CD1c-positive myeloid dendritic cell (primary cell): ENCODE measurements at regions not wholly inside any gene's neighbourhood (a gene's known extent, or its start where the extent isn't known, plus 50 kb on each side); places are given as distances from the start of the nearest gene placed in this dataset.

ENCODE experiments used
- DNase-seq: peaks from one replicate; pipeline ENCODE4 v3.0.0-alpha.2; 2016; ENCODE audit errors: extremely low spot score

DNA sequence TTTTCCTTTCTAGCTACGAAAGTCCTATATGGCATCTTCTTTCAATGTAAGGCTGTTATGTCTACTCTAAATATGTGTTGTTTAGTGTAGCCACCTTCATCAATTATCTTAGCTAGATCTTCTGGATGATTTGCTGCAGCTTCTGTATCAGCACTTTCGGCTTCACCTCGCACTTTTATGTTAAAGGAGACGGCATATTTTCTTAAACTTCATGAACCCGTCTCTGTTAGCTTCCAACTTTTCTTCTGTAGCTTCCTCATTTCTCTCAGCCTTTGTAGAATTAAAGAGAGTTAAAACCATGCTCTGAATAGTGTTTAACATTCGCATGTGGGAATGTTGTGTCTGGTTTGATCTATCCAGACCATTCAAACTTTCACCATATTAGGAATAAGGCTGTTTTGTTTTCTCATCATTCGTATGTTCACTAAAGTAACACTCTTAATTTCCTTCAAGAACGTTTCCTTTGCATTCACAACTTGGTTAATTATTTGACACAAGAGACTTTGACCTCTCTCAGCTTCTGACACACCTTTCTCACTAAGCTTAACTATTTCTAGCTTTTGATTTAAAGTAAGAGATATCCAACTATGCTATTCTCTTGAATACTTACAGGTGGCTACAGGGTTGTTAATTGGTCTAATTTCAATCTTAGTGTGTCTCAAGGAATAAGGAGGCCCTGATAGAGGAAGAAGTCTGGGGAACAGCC, 476.8 kb downstream of the GABRG1 start:
- DNase-seq: no peak

DNA sequence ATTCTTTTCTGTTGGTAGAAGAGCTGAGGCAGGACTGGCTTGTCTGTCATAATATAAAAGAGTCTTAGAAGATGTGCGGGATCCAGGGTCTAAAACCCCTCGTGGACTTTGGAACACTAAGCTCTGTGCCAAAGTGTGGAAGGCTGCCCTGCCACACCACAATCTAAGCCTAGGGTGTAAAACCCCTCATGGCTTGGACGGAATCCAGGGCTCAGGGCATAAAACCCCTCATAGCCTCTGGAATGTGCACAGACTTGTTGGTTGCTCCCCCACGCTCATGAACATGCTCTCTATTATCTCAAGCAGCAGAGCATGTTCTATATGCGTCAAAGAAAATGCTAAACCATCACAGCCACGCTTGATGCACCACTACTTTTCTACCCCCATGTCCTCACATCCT, 483.6 kb downstream of the GABRG1 start:
- DNase-seq: no peak

GRCh38 chr4:45638641-45639040, 485.2 kb downstream of the GABRG1 start:
- no peak for DNase-seq

GRCh38 chr4:45636175-45636574, 487.7 kb downstream of the GABRG1 start:
- DNase-seq: no peak

- no peak for DNase-seq
Measured at GRCh38 chr4:45629717-45630116, 494.1 kb downstream of the GABRG1 start.

DNA sequence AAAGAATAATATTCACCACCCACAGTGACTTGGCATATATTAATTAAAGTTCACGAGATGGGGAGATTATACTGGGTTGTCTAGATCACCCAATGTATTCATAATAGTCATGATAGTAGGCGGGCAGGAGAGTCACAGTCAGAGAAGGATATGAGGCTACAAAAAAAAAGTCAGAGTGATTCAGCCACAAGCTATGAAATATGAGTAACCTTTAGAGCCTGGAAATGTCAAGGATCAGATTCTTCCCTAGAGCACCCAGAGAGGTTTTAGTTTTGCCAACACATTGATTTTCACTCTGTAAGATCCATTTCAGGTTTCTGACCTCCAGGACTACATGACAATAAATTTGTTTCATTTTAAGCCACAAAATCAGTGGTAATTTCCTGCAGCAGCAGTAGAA, 501.9 kb downstream of the GABRG1 start:
- no peak for DNase-seq

- no peak for DNase-seq
Measured at GRCh38 chr4:45620808-45621207, 503.0 kb downstream of the GABRG1 start.

DNA sequence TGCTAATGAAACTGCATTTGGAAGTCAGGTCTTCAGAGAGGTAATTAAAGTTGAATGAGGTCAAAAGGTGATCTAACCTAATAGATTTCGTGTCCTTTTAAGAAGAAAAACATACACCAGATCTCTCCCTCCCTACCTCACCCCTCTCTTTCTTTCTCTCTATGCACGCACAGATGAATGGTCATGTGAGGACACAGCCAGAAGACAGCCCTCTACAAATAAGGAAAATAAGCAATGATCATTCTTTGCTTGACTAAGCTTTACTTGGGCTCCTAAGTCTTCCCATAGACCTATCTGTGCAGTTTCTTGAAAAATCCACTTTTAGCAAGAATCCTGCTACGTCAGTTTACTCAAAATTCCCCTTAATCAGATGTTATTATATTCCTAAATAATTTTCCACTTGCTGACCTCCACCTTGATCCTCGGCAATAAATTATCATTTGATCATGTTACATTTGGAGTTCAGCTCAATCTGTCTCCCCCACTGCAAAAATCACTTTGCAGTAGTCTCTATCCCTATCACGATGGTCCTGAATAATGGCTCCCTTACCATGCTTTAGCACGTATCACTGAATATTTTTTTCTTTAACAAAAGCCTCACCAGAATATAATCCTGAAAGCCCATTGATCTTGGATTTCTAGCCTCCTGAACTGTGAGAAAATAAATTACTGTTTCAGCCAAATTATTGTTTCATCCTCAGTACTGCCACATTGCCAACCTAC, 527.3 kb downstream of the GABRG1 start:
- no peak for DNase-seq

DNA sequence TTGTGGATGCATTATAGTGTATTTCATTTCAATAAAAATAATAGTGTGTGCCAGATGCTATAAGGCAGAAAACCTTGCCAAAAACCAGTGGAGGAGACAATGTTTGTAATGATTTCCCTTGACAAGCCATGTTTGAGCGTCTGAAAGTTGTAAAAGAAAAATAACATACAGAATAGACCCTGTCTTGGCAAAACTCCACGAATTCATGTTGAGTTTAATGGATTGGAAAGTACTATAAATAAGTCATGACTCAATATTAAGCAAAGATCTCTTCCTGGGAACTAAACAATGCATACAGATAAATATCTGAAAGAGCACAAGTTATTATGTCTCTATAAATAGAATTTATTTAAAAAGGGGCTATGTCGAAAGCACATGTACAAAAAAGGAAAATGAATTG, 543.5 kb downstream of the GABRG1 start:
- DNase-seq: no peak

DNA sequence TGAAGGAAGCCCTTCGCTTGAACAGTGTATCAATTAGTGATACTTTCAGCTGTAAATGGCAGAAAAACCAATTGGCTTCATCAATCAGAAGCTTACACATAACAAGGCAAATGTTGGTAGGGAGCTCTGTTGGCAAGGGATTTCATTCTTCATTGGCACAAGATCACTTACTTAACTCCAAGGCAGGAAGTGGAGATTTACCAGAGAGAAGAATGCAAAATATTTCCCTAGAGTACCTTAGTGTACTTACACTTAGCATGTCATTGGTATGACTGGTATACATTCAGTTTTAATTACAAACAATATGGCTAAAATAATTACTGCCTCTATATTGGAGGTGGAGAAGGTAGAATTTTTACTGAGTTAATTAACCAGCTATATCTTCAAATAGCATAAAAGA, 545.0 kb downstream of the GABRG1 start:
- no peak for DNase-seq

DNA sequence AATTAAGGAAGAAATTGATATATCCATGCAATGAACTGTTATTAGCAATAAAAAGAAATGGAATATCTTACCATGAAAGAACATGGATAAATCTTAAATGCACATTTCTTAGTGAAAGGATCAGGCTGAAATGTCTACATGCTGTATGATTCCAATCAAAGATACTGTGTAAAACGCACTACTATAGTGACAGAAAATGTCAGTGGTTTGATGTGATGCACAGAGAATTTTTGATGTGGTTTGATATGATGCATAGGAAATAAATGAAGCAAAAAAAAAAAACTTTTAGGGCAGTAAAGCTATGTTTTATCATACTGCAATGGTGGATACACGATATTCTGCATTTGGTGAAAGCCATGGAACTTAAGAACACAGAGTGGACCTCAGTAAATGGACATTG, 547.6 kb downstream of the GABRG1 start:
- DNase-seq: no peak

GRCh38 chr4:45569619-45570018, 554.2 kb downstream of the GABRG1 start:
- no peak for DNase-seq

GRCh38 chr4:45568694-45569093, 555.2 kb downstream of the GABRG1 start:
- DNase-seq: no peak

- no peak for DNase-seq
Measured at GRCh38 chr4:45566896-45567603, 556.8 kb downstream of the GABRG1 start.

DNA sequence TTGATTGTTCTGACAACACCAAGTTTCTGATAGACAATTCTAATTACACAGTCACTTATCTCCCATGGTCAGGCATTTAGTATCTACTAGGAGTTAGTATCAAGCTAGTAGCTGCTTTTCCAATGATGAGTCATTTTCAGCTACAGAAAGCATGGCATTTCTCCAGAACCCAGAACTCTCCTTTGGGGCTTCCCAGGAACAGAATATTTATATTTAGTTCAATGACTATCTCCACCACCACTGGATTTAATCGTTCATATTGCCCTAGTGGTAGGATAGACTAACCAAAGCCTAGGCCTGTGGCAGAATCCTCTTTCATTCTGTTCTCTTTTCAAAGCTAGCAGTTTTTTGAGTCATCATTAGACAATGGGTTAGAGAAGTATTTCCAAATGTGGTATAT, 569.4 kb downstream of the GABRG1 start:
- DNase-seq: no peak

DNA sequence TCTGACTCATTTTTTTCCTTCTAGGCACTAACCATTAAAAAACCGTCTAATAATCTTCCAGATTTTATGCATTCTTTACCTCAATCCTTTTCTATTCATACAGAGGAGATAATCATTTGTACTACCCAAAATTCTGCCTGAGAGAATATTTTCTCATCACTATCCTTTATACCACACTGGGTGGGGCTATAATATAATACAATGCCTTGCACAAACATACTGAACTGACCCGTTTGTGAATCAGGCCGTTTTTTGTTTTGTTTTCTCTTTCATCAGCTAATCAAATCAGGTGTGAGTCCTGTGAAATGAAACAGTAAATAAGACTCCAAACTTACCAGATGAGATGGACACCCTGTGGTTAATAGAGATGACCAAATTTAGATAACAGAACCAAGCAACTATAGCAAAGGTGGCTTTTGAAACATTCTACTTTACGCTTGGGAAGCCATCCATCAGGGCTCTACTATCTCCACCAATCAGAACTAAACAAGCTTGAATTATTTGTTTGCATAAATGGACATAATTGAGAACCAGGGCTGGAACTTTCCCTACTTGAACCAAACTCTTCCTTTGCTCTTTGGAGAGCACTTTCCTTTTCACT, 573.0 kb downstream of the GABRG1 start:
- DNase-seq: no peak

DNA sequence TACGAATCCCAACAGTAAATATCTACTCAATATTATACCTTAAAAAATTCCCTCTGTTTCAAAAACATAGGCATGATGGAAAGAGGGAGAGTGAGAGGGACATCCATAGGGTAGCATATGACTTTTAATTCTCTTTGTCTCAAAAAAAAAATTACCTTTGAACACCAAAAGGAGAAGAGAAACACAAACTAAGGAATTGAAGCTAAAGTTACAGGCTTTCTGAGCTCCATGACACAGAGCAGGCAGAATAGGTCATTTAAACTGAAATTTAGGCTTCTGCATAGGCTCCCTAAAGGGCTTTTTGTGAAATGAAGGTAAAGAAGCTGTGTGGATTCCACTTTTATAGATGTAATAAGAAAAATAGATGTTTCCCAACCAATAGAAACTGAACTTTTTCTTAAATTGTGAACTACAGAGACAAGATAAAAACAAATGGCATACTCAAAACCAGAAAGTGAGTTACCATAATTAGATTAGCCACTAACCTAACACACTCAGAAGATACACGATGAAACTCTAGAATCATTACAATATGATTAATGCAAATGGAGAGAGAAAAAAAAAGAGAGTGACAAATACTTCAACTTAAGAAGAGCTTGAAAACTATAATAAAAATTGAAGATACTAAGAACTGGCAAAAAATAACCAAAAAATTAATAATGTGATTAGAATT, 584.6 kb downstream of the GABRG1 start:
- DNase-seq: no peak

GRCh38 chr4:45530498-45530897, 593.4 kb downstream of the GABRG1 start:
- no peak for DNase-seq

DNA sequence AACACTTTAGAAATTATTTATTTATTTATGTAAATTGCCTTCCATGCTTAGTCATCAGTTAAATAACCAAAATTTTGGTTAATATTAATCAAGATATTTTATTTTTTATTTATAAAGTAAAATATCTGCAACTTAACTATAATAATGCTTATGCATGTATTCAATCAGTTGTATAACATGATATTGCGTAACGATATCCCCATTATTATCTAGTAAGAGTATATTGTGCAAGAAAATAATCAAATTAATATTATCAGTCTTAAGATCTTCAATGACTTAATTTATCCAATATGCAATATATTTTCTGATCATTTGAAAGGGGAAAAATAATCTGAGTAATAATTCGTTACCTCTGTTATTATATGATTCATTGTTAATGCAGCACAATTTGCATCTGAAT, 596.7 kb downstream of the GABRG1 start:
- no peak for DNase-seq

- no peak for DNase-seq
Measured at GRCh38 chr4:45518832-45519231, 605.0 kb downstream of the GABRG1 start.

- no peak for DNase-seq
Measured at GRCh38 chr4:45502471-45502870, 621.4 kb downstream of the GABRG1 start.

GRCh38 chr4:45484740-45485139, 639.1 kb downstream of the GABRG1 start:
- DNase-seq: no peak
